Stimulated activated CD4-positive, alpha-beta T cell treated with anti-CD3 and anti-CD28 coated beads, Interleukin-1b, Interleukin-23, amount 100 ng/mL, for 4 hours (primary cell): ENCODE measurements at regions not wholly inside any gene's neighbourhood (a gene's known extent, or its start where the extent isn't known, plus 50 kb on each side); places are given as distances from the start of the nearest gene placed in this dataset.

Experiments
- DNase-seq, 2 donors: peaks; one replicate each; pipeline ENCODE4 v3.0.0-alpha.2; 2020; ENCODE audit warnings: low read depth in 2 of 2

GRCh38 chr19:30082611-30083010, 140.6 kb downstream of the URI1 start:
- no peak for DNase-seq

- no peak for DNase-seq
These were observed 141.2 kb downstream of the URI1 start for GRCh38 chr19:30083125-30083681.

DNA sequence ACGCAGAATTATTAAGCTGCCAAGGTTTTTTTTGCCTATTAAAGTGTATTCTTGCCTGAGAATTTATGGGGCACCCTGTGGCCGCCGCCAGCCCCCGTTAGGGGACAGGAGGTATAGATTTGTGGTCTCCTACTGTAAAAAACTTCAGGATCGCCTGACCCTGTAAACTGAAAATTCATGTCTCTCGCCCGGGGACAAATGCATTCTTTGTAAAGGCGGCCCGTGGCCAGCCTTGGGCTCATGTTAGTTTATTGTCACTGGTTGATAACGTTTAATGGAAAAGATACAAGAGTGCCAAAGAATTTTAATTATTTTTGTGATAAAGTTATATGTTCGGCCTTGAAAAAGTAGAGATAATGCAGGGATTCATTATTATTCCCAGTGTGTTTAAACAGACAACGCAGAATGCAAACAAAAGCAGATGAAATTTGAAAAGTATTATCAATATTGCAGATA, 141.7 kb downstream of the URI1 start:
- DNase-seq = no peak

GRCh38 chr19:30084390-30084819, 142.4 kb downstream of the URI1 start:
- no peak for DNase-seq

GRCh38 chr19:30085394-30085793, 143.4 kb downstream of the URI1 start:
- no peak for DNase-seq

DNA sequence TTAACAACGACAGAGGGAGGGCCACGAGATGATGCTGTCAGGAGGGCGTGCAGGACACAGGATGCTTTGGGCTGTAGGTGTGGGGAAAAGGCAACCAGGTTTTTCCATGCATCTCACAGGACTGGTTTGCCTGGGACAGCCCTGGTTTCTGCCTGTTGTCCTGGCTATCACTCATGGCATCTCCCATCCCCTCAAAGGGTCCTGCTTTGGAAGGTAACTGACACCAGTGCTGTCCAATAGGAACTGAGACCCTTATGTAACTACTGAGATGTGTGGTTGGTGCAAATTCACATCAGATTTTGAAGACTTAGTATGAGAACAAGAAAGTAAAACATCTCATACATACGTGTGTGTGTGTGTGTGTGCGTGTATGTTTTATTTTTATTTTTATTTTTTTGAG, 144.2 kb downstream of the URI1 start:
- DNase-seq = no peak

DNA sequence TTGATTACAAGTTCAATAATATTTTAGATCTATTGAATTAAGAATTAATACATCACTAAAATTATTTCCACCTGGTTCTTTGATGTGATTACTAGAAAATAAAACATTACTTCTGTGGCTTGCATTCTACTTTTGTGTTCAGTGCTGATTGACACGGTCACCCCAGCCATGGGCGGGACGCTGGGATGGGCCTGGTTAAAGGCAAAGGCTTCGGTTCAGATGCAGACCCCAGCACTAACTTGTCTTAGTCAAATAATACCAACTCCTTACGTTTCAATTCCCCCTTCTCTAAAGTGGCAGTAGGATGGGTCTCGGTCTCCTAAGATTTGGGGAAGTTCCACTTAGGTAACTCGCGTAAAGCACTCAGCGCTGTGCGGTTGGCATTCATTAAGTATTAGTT, 144.9 kb downstream of the URI1 start:
- no peak for DNase-seq

- DNase-seq = no peak
These were observed 145.5 kb downstream of the URI1 start for GRCh38 chr19:30087381-30088138.

DNA sequence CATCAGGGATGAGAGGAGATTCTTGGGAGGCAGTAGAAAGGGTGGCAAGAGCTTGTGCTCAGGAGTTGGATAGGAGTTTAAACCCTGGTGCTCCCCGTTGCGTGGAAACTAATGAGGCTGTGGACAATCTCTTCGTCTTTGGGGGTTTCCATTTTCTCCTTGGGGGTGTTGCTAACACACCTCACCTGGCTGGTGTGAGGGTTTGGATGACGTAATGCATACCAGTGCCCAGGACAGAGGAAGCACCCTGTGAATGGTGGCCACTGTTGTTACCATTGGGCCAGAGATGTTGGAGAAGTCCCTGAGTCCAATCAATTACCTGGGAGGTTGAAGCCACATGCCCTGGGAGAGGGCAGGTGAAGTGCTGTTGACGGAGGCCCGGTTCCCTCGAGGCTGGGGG, 146.5 kb downstream of the URI1 start:
- DNase-seq = no peak

GRCh38 chr19:30089086-30089665, 147.1 kb downstream of the URI1 start:
- DNase-seq = no peak

- no peak for DNase-seq
These were observed 148.4 kb downstream of the URI1 start for GRCh38 chr19:30090476-30090875.

- DNase-seq = no peak
These were observed 148.9 kb downstream of the URI1 start for GRCh38 chr19:30090963-30091362.

DNA sequence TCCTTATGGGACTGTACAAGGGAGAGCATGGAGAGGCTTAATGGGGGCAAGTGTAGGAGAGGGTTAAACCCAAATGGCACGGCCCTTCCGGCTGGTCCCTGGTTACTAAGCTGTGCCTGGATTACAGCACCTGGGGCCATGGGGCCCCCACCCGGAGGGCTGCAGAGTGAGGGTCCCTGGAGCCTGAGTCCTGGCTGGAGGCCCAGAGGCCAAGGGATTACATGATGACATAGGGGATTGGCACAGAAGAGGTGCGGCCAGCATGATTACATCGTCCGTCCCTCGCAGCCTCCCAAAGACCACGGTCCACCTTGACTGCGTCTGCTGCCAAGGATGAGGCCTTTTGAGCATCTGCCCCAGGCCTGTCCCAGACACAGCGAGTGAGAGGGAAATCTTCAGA, 149.4 kb downstream of the URI1 start:
- DNase-seq = no peak

GRCh38 chr19:30091856-30092255, 149.8 kb downstream of the URI1 start:
- DNase-seq = no peak

- no peak for DNase-seq
These were observed 150.9 kb downstream of the URI1 start for GRCh38 chr19:30092721-30093569.

- no peak for DNase-seq
These were observed 152.1 kb downstream of the URI1 start for GRCh38 chr19:30093966-30094755.

- DNase-seq = no peak
These were observed 152.7 kb downstream of the URI1 start for GRCh38 chr19:30094756-30095140.

DNA sequence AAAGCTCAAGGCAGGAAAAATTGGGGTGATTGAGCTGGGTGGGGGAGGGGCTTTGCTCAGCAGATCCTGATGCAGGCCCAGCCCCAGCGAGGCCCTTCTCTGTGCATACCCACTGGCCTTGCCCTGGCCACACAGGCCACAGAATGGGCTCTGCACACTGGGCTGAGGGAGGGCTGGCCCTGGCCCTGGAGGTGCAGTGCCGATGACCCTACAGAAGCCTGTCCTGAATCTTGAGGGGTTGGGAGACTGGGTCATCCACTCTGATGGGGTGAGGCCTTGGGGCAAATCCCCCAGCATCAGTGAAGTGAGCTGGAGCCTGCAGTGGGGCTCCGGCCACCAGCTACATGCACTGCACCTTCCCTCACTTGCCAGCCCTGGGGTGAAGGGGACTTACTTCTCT, 153.1 kb downstream of the URI1 start:
- DNase-seq = no peak

DNA sequence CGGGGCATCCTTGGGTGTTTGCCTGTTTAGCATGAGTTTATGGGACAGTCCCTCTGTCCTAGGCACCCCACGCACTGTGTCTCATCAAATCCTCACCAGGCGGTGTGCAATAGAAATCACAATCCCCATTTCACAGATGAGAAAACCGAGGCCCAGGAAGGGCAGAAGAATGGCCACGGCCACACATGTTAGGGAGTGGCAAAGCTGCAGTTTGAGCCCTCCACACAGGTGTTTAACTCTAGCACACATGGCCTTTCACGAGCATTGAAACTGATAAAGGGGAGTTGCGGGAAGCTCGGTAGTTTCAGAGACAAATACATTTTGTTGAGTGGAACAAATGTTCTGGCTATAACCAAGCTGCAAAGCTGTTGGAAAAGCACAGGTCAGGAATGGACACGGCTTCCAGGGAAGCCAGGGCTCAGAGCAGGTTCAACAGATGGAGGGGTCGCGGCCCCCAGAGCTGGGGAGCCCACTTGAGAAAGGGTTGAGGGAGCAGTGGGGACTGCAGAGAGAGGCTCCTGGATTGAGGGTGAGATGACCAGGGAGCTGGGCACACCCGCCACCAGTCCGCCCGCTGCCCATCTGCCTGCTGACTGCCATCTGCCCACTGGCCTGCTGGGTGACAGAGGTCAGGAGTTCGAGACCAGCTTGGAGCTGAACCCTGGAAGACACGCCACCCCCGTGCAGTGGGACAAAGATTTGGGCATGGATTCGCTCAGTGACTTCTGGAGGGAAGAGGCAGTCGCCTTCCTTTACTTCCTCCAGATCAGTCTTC, 154.7 kb downstream of the URI1 start:
- DNase-seq = no peak

DNA sequence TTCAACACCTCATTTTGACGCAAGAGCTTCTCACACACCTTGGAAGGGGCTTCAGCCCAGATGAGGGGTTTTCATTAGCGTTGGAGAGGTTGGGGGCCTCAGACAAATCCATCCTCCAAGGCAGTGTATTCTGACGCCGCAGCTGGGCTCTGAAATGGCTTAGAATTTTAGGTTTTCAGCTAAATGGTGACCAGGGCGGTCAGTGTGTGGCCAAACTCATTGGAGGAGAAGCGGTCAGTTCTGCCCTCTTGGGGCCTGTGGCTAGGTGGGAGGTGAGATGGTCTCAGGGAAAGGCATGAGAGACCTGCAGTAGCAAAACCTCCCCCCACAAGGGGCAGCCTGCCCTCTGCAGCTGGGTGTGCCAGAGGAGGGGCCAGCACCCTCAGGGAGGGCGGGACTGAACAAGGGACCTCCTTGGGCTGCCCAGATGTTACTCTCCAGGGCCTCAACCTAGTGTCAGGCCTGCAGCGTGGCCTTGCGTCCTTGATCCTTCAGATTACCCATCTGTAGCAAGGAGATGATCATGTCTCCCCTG, 155.8 kb downstream of the URI1 start:
- DNase-seq = no peak

GRCh38 chr19:30102239-30102638, 160.2 kb downstream of the URI1 start:
- no peak for DNase-seq
